ENCODE measurements at regions not wholly inside any gene's neighbourhood (a gene's known extent, or its start where the extent isn't known, plus 50 kb on each side); places are given as distances from the start of the nearest gene placed in this dataset.
"Not testable (repeated sequence)": the region's sequence is repeated elsewhere in the genome, so short reads cannot be mapped to it uniquely, and the experiment has no call there.

DNA sequence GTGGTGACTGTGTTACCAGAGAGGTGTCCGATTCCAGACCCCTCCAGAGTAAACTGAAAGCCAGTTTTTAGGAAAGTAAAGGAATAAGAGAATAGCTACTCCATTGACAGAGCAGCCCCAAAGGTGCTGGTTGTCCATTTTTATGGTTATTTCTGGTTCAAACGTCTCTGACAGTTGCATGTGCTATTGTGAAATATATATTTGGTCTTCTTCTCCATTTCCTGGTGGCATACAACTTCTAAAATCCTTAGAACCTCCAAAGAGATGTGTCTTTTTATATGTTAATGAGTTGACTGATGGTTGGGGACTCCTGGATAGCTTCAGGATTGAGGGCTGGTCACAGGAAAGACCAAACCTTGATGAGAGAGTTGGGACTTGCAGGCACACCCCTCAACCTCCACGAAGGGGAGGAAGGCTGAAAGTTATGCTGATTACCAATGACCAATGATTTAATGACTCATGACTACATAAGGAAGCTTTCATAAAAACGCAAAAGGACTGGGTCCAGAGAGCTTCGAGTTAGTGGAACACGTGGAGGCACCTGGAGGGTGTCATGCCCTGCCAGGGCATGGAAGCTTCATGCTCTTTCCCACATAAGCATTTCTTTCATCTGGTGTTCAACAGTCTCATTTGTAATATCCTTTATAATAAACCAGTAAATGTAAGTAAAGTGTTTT, 100.7 kb downstream of the SLC16A1 start:
- DNase-seq (ENCODE audit: low read depth, low spot score), result no peak

GRCh38 chr1:112854368-112854984, 101.5 kb downstream of the SLC16A1 start:
- not testable (repeated sequence) for DNase-seq (ENCODE audit: low read depth, low spot score)

DNA sequence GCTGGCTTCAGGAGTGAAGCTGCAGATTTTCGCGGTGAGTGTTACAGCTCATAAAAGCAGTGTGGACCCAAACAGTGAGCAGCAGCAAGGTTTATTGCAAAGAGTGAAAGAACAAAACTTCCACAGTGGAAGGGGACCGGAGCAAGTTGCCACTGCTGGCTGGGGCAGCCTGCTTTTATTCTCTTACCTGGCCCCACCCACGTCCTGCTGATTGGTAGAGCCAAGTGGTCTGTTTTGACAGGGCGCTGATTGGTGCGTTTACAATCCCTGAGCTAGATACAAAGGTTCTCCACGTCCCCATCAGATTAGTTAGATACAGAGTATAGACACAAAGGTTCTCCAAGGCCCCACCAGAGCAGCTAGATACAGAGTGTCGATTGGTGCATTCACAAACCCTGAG, 102.1 kb downstream of the SLC16A1 start:
- not testable (repeated sequence) for DNase-seq (ENCODE audit: low read depth, low spot score)

GRCh38 chr1:112852934-112853333, 103.1 kb downstream of the SLC16A1 start:
- DNase-seq (ENCODE audit: low read depth, low spot score), result no peak

GRCh38 chr1:112852276-112852675, 103.7 kb downstream of the SLC16A1 start:
- no peak for DNase-seq (ENCODE audit: low read depth, low spot score)

- peak; percentile 87 for DNase-seq (ENCODE audit: low read depth, low spot score)
Observed at GRCh38 chr1:112850034-112850757, 105.8 kb downstream of the SLC16A1 start.

DNA sequence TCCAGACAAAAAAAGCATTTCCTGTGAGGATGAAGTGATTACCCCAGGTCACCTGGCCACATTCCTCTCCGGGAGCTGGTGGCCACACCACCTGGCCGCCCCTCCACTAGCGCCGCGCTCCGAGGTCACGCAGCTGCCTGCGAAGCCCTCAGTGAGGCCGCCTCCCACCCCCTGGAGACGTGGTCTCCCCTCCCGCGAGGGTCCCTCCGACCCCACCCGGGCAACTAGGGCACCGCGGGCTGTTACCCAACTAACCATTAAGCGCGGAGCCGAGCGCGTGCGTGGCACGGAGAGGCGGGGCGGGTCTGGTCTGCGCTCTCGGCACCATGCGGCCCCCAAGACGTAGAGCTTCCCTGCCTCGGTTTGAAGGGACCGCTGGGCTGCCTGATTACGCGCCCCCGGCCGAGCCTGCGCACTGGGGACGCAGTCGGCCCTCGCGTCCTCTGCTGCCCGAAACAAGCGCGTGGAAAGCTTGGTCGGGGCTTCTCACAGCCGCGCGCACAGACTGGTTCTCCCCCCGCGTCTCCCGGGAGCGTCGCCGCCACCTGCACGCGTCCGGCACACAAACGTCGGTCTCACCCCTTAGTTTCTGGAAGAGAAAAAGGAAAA, 106.5 kb downstream of the SLC16A1 start:
- peak; percentile 81 for DNase-seq (ENCODE audit: low read depth, low spot score)

DNA sequence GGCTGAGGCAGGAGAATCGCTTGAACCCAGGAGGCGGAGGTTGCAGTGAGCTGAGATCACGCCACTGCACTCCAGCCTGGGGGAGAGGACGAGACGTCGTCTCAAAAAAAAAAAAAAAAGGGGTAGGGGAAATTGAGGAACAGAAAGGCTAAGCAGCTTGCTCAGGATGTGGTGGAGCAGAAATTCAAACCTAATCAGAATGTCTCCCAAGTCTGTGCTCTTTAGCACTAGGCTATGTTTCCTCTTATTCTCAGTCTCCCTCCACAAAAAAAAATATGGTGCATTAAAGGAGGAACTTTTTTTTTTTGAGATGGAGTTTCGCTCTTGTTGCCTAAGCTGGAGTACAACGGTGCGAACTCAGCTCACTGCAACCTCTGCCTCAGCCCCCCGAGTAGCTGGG, 114.2 kb downstream of the SLC16A1 start:
- no peak for DNase-seq (ENCODE audit: low read depth, low spot score)

DNA sequence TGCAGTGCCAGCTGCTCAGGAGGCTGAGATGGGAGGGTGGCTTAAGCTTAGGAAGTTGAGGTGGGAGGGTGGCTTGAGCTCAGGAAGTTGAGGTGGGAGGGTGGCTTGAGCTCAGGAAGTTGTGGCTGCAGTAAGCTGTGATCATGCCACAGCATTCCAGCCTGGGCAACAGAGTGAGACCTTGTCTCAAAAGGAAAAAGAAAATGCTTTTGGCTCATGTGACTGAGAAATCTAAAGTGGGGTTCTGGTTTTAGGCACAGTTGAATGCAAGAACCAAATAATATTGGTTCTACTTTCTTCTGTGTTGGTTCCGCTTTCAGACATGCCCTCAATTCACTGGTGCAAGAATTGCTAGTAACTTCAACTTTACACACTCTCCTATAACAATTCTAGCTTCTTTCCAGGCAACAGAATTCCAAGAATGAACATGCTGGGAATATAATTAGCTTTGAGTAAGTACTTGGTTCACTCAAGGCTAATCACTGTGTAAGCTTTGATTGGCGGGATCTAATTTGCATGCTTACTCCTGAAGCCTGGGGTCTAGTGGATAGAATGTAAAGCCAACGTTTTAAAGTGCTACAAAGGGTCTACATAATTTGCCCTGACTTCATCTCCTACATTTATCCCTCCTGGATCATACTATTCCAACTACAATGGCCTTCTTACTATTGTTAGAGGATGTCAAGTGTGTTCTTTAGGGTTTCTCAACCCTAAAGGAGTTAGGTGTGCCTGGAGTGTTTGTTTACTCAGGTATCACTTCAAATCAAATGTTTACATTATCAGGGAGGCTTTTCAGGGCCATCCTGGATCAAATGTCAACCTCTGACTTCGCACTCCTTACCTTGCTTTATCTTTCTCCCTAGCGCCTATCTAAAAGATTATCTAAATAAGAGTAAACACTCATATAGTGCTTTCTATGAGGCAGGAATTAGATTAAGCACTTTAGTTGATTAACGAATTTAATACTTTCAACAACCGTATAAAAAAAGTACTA, 115.1 kb downstream of the SLC16A1 start:
- DNase-seq (ENCODE audit: low read depth, low spot score), result no peak

GRCh38 chr1:112836642-112837041, 119.4 kb downstream of the SLC16A1 start:
- no peak for DNase-seq (ENCODE audit: low read depth, low spot score)

DNA sequence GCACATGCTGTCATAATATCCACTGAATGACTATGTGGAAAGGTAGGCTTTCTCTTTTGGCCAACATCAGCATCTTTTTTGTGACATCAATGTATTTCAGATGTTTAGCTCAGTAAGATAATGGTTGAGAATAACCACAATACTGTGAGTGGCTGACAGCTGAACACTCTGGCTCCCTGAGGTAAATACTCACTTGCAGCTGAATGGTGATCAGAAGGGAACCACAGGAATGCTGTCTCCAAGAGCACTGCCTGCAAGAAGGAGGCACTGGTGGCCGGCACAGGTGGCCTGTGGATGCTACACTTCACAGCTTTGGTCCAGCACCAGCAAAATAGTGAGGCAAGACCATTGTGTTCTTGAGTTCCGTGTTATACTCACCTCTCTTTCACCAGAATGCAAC, 118.7 kb upstream of the PPM1J start:
- no peak for DNase-seq (ENCODE audit: low read depth, low spot score)

DNA sequence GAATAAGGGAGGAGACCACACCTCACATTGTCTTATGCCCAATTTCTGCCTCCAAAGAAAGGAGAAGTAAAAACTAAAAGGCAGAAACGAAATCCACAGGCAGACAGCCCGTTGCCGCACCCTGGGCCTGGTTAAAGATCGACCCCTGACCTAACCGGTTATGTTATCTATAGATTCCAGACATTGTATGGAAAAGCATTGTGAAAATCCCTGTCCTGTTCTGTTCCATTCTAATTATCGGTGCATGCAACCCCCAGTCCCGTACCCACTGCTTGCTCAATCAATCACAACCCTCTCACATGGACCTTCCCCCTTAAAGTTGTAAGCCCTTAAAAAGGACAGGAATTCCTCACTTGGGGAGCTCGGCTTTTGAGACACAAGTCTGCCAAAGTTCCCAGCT, 117.1 kb upstream of the PPM1J start:
- not testable (repeated sequence) for DNase-seq (ENCODE audit: low read depth, low spot score)

DNA sequence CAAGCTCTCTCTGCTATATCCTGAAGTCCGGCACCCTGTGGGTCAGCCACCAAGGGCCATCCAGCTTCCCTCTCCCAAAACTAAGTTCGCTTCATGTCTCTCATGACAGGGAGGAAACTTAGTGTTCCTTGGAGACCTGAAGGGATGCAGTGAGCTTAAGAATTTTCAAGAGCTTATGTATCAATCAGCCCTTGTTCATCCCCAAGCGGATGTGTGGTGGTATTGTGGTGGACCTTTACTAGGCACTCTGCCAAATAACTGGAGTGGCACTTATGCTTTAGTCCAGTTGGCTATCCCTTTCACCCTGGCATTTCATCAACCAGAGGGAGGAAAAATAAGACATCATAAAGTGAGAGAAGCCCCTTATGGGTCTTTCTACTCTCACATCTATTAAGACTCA, 114.6 kb upstream of the PPM1J start:
- not testable (repeated sequence) for DNase-seq (ENCODE audit: low read depth, low spot score)

DNA sequence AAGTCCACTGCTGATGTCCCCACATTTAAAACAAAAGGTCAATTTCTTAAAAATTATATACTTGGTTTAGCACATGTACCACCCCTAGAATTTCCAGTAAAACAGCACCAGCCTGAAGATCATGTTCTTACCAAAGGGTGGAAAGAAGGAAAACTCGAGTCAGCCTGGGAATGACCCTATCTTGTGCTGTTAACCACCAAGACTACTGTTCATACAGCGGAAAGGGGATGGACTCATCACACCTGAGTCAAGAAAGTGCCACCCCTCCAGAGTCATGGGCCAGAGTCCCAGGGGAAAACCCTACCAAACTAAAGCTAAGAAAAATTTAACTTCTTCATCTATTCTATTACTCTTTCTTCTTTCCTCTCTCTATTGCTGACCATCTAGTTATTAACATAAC, 113.6 kb upstream of the PPM1J start:
- DNase-seq (ENCODE audit: low read depth, low spot score), result no peak

- DNase-seq (ENCODE audit: low read depth, low spot score), result not testable (repeated sequence)
Observed at GRCh38 chr1:112827391-112827790, 112.3 kb upstream of the PPM1J start.

DNA sequence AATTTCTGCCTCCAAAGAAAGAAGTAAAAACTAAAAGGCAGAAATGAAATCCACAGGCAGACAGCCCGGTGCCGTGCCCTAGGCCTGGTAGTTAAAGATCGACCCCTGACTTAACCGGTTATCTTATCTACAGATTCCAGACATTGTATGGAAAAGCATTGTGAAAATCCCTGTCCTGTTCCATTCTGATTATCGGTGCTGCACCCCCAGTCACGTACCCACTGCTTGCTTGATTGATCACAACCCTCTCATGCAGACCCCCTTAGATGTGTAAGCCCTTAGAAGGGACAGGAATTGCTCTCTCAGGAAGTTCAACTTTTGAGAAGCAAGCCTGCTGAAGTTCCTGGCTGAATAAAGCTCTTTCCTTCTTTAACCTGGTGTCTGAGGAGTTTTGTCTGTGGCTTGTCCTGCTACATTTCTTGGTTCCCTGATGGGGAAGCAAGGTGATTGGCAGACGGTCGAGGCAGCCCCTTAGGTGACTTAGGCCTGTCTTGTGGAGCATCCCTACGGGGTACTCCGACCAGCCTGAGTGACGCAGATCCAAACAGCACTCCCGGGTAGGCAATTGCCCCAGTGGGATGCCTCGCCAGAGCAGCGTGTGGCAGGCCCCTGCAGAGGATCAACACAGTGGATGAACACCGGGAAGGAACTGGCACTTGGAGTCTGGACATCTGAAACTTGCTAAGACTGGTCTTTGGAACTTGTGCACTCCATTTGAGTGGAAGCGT, 111.2 kb upstream of the PPM1J start:
- DNase-seq (ENCODE audit: low read depth, low spot score), result peak; percentile 67

- DNase-seq (ENCODE audit: low read depth, low spot score), result not testable (repeated sequence)
Observed at GRCh38 chr1:112825563-112826216, 110.6 kb upstream of the PPM1J start.

- not testable (repeated sequence) for DNase-seq (ENCODE audit: low read depth, low spot score)
Observed at GRCh38 chr1:112825075-112825474, 109.9 kb upstream of the PPM1J start.

DNA sequence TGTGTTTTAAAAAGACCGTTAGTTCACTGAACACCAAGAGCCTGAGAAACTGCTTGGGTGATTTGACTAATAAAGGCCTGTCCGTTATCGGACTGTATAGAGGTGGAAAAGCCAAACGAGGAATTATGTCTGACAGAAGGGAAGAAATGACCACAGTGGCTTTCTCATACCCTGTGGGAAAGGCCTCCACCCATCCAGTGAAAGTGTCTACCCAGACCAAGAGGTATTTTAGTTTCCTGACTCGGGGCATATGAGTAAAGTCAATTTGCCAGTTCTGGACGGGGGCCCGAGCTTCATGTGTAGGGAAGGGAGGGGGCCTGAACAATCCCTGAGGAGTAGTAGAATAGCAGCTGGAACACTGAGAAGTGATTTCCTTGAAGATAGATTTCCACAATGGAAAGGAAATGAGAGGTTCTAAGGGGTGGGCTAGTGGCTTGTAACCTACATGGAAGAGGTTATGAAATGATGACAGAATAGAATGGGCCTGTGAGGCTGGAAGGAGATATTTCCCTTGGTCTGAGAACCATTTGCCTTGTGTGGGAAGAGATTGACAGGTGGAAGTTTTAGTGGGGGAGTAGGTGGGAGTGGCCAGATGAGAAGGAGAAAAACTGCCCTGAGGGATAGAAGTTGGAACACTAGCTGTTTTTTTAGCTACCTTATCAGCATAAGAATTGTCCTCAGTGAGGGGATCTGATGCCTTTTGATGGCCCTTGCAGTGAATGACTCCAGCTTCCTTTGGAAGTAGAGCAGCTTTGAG, 106.4 kb upstream of the PPM1J start:
- peak; percentile 80 for DNase-seq (ENCODE audit: low read depth, low spot score)

Data from ELF-1 (cell line).